ENCODE measurements at regions not wholly inside any gene's neighbourhood (a gene's known extent, or its start where the extent isn't known, plus 50 kb on each side); places are given as distances from the start of the nearest gene placed in this dataset.

GRCh38 chr5:165242646-165243045 is 1737.2 kb downstream of the MAT2B start (continued):
- no peak for TF ChIP-seq TIGD3 (CRISPR knock-in tag; IDR thresholded peaks at IDR 0.05; ENCODE audit: borderline replicate concordance)
- no peak for TF ChIP-seq ZNF570 (CRISPR knock-in tag; IDR thresholded peaks at IDR 0.05; ENCODE audit: borderline replicate concordance)
- no peak for TF ChIP-seq ZNF460 (CRISPR knock-in tag; IDR thresholded peaks at IDR 0.05; ENCODE audit: borderline replicate concordance)
- TF ChIP-seq TOPORS (CRISPR knock-in tag; IDR thresholded peaks at IDR 0.05): no peak
- no peak for TF ChIP-seq BRD4 (CRISPR knock-in tag; IDR thresholded peaks at IDR 0.05)
- no peak for TF ChIP-seq JUND (CRISPR knock-in tag; IDR thresholded peaks at IDR 0.05)

DNA sequence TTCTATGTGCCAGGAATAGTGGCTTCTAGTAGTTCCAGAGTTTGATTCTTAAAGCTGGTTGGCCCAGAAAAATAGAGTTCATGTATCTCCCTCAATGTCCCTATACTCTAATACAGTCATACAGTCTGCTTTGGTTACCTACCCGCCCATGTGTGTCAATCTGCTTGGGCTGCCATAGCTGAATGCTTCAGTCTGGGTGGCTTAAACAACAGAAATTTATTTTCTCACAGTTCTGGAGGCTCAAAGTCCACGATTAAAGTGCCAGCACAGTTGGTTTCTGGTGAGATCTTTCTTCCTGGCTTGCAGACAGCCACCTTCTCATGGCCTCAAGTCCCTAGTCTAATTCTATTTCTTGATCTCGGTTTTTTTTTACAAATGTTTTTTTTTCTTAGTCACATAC is 1739.0 kb downstream of the MAT2B start:
- H3K27me3 ChIP-seq (ENCODE audit: control insufficient read depth in 1 of 2, insufficient read depth in 2 of 2, low read length in 2 of 2): no peaks in the 10 kb centered on the region
- no peak overlapping the region for H2AFZ ChIP-seq (ENCODE audit: low read length)
- BruUV-seq (replicated peaks): no TSS peak
- ATAC-seq: no peak
- H3K4me1 ChIP-seq (ENCODE audit: insufficient read depth, low read length): no peaks in the 10 kb centered on the region
- H3K27ac ChIP-seq (ENCODE audit: extremely low read length, insufficient read depth, low read length): no peak overlapping the region
- peaks cover 64% of the 10 kb centered on the region for H3K9me3 ChIP-seq (ENCODE audit: low read length)
- ChIA-PET CTCF (ENCODE audit: low intra/inter-chr PET ratio, low total read pairs) (no interaction called here), POLR2A (no interaction called here)
- FAIRE-seq: no peak
- H3K4me2 ChIP-seq (ENCODE audit: low read depth, low read length): no peak overlapping the region
- no peak overlapping the region for H3K4me3 ChIP-seq (replicated peaks in 1 of 3; ENCODE audit: insufficient read depth in 1 of 3, low read depth in 2 of 3, low read length in 3 of 3)
- H3K79me2 ChIP-seq (ENCODE audit: insufficient read depth, low read length): no peaks in the 10 kb centered on the region
- intact Hi-C loops (cut with micrococcal nuclease; ENCODE audit: unreplicated experiment): no loop called here
- H3K36me3 ChIP-seq (replicated peaks in 1 of 2; ENCODE audit: control insufficient read depth in 1 of 2, insufficient read depth in 2 of 2, low read length in 2 of 2): no peaks in the 10 kb centered on the region
- DNase-seq (ENCODE audit: low spot score): no peak
- WGBS (ENCODE audit: low lambda C conversion rate): 0% methylated on average over 3 of the region's 3 CpGs
- H3K9ac ChIP-seq (ENCODE audit: insufficient read depth, low read depth, low read length): no peak overlapping the region
- in situ Hi-C loops (cut with HindIII; ENCODE audit: extremely low pct_ligation_motif_present, low pct_unique_long_range_greater_than_20kb): no loop called here
- H4K20me1 ChIP-seq (ENCODE audit: insufficient read depth, low read length): no peaks in the 10 kb centered on the region
- TF ChIP-seq ZBTB43 (CRISPR knock-in tag; conservative IDR thresholded peaks at IDR 0.05) (no peak), ZSCAN22 (CRISPR knock-in tag; IDR thresholded peaks at IDR 0.05) (no peak), ZFP1 (CRISPR knock-in tag; IDR thresholded peaks at IDR 0.05) (no peak), ZNF136 (CRISPR knock-in tag; IDR thresholded peaks at IDR 0.05; ENCODE audit: low read depth) (no peak), HNRNPK (IDR thresholded peaks at IDR 0.05; ENCODE audit: low read depth, low read length, poor library complexity, severe bottlenecking) (no peak), ZNF749 (CRISPR knock-in tag; IDR thresholded peaks at IDR 0.05; ENCODE audit: borderline replicate concordance) (no peak), CSRNP2 (CRISPR knock-in tag; conservative IDR thresholded peaks at IDR 0.05; ENCODE audit: low read depth) (no peak), MTF2 (CRISPR knock-in tag; IDR thresholded peaks at IDR 0.05; ENCODE audit: borderline replicate concordance) (no peak)
- TF ChIP-seq, protein P1, sequence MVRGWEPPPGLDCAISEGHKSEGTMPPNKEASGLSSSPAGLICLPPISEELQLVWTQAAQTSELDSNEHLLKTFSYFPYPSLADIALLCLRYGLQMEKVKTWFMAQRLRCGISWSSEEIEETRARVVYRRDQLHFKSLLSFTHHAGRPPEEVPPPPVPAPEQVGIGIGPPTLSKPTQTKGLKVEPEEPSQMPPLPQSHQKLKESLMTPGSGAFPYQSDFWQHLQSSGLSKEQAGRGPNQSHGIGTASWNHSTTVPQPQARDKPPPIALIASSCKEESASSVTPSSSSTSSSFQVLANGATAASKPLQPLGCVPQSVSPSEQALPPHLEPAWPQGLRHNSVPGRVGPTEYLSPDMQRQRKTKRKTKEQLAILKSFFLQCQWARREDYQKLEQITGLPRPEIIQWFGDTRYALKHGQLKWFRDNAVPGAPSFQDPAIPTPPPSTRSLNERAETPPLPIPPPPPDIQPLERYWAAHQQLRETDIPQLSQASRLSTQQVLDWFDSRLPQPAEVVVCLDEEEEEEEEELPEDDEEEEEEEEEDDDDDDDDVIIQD (CRISPR knock-in tag; IDR thresholded peaks at IDR 0.05; ENCODE audit: low read depth): no peak
